Iris pigment epithelial cell (primary cell): ENCODE measurements at regions not wholly inside any gene's neighbourhood (a gene's known extent, or its start where the extent isn't known, plus 50 kb on each side); places are given as distances from the start of the nearest gene placed in this dataset.
"Not testable (repeated sequence)": the region's sequence is repeated elsewhere in the genome, so short reads cannot be mapped to it uniquely, and the experiment has no call there.

Experiments
- DNase-seq: peaks from one replicate; pipeline ENCODE4 v3.0.0-alpha.2; 2011; ENCODE audit warnings: low read depth

DNA sequence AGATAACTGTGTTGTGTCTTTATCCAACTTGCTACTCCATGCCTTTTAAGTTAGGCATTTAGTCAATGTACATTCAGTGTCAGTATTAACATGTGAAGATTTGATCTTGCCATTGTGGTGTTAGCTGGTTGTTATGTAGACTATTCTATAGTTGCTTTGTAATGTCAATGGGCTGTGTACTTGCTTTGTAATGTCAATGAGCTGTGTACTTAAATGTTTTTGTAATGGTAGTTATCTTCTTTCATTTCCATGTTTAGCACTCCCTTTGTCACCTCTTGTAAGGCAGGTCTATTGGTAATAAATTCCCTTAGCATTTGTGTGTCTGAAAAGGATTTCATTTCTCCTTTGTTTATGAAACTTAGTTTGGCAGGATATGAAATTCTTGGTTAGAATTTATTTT lies 53.4 kb downstream of the MC4R start:
- no peak for DNase-seq

DNA sequence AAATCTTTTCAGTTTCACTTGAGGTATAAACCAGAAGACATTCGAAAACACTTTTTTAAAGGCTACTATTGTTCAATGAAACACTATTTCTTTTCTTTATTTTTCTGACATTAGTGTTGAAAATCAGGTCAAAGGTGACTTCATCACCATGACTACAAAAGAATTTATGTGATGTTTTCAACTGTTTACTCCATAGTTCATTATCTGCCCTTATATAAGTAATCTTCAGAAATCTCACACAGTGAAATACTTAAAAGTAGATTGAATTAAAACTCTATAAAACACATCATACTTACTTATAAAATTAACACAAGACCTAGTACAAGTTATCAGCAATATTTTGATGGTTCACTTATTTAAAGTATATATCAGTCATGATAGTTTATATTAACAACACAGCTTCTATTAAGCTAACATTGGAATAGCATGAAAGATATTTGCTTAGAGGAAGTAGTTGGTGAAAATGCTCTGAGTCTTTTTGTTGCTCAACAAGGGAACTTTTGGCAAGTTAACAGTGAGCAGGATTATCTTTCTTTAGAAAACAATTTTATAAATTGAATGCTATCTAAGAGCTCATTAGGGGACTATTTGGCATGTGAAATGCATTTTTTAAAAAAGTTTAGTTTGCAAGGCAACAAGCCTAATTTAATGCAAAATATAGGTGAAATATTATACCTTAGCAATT lies 60.8 kb downstream of the MC4R start:
- DNase-seq, result no peak

DNA sequence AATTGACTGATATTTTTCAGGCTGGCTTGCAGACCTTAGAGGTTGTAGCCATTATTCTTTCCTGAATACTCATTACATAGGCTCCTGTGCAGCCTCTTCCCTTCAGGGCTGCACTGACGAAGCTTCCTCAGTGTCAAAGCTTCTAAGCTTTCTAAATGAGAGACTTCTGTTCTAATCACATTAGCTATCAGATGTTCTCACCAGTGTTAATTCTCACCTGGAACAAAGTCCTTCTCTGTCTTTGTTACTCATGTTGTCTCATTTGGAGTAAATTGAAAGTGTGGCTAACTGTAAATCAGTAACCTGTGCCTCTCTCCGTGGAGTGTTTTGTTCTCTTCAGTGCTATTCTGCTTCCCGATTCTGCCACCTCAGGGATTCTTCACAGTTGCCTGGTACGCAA lies 76.9 kb downstream of the MC4R start:
- DNase-seq, result no peak

DNA sequence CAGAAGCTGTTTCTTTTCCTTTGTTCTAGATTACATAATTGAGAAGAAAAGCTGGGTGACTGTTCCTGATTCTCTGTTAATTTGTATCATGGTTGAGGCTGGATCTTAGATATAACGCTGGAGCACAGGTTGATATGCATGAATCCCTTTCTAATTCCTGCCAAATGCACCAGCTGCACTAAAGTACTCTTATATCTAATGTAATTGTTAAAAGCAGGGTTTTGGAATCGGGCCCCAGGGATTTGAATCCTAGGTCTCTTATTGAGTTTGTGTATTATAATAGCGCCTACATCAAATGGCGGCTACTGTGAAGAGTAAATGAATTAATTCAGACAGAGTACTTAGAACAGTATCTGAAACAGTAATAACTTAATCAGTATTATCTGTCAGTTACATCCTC lies 80.4 kb downstream of the MC4R start:
- no peak for DNase-seq

DNA sequence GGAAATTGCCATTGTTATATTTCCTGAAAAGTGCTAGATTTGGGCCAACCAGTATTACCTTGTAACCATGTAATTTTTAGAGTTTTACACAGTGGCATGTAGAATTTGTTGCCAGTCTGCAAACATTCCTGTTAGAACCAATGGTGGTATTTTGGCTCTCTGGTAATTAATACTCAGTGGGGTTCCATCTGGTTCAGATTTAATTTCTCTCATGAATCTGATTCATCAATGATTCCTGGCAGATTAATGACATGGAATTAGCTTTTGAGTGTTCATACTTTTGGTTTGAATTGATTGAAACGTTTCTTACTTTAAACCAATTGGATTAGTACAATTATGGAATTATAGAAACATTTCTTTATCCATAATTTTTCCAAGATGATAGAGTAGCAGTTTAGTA lies 93.2 kb downstream of the MC4R start:
- no peak for DNase-seq

DNA sequence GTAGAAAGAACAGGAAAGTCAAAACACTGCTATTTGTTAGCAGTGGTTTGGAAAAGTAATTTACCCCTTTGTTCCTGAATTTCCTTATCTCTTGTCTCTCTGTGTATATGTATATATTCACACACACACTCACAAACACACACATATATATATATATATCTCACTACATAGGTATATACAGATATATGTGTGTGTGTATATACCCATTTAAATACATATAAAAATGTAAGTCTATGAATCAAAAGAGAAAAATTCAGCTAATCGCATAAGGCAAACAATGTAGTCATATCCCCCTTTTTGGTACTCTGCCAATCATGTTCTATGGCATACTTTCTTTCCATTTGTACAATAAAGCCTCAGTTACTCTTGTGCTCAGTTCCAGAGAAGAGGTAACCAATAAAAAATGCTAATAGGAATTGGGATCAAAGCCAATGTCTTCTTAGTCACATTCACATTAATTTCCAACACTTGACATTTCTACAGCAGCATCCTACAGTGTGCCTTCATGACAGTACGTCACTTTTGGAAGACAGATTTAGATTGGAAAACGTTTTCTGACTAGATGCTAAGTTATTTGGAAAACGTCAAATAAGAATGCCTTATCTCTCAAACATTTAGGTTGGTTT lies 94.6 kb downstream of the MC4R start:
- peak; percentile 77 for DNase-seq

DNA sequence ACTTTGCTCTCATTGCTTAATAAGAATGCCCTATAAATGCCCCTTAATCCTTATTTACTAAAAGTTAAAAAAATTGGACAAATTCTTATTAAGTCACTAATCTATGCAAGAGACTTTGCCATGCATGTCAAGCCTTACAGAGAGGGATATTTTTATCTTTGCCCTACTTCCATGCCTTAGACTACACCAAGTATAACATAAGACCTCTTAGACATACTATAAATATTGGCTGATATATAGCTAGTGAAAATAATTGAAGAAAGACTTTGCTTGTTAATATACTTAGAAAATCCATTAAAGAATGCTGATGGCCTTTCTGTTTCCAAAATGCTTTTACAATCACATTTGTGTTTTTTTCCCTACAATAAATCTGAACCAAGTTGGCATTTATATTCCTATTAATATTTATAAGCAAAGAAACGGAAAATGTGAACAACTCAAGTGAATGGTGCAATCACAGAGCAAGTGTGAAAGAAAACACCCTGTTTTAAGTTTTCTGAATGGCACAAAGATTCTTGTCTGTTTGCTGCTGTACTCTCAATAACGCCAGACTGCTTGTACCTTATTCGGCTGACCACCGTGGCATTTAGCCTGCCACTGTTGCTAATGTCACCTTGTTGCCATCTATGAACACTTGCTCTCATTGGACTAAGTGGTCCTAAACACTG lies 105.0 kb downstream of the MC4R start:
- no peak for DNase-seq

DNA sequence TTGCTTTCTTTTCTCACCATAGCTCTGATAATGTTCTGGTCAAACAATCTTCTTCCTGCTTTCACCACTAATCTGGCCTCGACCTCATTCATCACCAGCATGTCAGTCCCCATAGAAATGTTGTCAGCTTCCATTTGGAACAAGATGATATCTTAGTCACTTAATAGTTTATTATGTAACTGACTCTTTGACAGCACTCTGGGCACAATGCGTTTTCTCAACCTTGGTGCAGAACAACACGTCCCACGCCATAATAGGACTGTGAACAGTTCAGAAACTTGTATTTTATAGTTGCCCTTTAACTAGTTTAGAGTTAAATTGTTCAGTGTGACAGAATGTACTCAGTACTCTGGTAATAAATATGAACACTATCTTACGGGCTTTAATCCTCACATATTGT lies 106.0 kb downstream of the MC4R start:
- DNase-seq, result no peak

DNA sequence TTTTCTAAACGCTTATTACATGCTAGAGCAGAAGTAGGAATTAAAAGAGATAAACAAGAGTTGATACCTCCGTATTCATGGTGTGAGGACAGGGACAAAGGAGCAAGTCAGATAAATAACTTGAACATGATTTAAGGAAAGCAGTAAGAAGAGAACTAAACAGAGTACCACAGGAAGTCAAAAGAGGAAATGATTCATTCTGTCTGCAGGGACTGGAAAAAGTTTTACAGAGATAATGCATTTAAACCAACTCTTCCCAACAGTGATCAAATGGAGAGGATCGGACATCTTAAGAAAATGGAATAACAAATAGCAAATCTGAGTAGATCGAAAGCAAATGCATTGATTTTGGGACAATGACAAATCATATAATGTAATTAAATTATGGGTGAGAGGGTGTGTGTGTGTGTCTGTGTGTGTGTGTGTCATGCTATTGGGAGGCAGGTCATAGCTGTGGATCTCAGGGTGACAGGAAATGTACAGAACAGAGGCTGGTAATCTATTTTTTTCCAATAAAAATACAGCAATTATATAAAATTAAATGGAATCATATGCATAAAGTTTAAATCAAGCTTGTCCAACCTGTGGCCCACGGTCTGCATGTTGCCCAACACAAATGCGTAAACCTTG lies 113.4 kb downstream of the MC4R start:
- DNase-seq, result peak; percentile 66

DNA sequence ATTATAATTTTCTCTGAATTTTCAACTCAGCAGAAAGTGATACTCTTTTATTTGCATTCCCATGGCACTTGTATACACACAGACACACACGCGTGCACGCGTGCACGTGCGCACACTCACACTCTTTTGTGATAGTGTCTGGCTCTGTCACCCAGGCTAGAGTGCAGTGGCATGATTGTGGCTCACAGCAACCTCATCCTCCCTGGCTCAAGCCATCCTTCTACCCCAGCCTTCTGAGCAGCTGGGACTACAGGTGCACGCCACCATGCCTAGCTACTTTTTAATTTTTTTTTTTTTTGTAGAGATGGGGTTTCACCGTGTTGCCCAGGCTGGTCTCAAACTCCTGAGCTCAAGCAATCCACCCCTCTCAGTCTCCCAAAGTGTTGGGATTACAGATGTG lies 123.2 kb downstream of the MC4R start:
- no peak for DNase-seq

DNA sequence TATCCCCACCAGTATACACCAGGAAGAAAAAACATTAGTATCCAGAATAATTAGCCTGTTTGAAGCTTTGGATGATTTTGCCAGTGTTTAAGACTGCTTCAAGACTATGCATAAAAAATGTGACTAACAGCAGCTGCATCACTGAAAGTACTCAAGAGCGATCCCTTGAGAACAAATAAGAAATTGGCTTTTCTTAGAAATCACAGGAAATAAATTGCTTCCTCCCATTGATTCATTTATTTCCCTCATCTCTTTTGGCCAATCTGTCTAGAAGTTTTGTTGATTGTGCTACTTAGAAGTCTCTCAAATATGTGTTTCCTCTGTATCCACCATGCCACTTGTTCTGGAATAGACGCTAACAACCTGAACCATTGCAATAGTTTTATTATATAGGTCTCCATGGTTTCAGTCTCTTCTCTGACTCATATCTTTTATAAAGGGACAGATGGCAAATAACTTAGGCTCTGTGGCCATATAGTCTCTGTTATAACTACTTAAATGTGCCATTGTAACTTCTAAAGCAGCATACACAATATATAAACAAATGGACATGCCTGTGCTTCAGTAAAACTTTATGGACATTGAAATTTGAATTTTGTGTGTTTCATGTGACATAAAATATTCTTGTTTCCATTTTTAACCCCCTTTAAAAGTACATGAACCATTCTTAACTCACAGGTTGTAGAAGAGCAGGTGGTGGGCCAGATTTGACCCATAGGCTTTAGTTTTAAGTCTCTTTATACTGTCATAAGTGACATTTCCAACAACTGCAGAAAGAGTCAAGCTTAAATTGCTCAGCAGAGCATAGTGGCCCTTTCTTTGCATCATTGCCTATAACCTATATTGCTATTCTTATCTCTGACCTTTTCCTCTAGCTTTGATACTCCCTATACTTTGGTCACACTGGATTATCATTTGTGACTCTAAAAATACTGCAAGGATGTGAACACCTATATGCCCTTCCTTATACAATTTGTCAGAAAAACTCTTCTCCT lies 123.9 kb downstream of the MC4R start:
- DNase-seq, result no peak

DNA sequence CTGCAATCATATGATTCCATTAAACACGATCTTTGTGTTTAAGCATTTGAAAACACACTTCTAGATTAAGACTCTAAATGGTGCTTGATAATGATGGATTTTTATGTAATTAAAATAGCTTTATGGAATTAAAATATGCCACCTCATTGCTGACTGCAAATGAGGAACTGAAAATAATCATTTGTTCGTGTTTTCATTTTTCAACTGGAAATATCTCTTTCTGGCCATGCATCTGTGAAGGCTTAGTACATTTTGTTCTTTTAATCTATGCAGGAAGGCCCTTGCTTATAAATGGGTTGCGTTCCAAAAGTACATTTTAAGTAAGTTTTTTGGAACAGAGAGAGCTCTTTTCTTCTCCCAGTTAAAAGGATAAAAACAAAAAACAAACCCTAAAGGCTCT lies 125.5 kb downstream of the MC4R start:
- no peak for DNase-seq

DNA sequence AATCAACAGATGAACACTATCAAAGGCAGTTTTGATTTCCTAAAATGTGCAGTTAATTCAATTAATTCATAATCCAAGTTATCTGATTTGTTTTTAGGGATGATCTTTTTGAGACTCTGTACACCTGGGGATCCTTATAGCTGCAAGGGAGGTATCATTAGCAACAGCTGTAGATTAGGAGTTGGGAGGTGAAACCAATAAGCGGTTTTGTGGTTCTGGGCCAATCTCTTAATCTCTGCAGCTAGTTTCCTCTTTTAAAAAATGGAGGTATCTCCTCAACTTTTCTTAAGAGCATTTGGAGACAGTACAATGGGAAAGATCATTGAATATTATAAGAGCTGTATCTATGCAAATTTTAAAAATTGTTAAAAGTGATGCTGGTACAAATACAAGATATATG lies 126.0 kb downstream of the MC4R start:
- DNase-seq, result no peak

DNA sequence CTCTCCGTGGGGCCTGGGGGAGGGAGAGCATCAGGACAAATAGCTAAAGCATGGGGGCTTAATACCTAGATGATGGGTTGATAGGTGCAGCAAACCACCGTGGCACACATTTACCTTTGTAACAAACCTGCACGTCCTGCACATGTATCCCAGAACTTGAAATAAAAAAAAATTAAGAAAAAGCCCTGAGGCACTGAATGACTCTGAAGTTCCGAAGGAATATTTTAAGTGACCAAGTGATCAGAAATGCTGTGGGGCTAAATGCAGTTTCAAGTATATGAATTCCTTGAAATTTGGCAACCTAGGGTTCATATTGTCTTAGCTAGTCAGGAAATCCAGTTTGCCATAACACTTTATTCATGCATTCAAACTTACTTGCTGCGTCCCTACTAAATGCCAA lies 127.5 kb downstream of the MC4R start:
- no peak for DNase-seq

DNA sequence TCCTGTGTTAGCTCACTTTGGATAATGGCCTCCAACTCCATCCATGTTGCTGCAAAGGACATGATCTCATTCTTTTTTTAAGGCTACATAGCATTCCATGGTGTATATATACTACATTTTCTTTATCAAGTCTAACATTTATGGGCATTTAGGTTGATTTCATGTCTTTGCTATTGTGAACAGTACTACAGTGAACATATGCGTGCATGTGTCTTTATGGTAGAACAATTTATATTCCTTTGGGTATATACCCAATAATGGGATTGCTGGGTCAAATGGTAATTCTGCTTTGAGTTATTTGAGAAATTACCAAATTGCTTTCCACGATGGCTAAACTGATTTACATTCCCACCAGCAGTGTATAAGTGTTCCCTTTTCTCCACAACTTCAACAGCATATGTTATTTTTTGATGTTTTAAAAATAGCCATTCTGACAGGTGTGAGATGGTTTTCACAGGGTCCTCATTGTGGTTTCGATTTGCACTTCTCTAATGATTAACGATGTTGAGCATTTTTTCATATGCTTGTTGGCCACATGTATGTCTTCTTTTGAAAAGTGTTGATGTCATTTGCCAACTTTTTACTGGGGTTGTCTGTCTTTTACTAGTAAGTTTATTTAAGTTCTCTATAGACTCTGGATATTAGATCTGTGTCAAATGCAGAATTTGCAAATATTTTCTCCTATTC lies 133.4 kb downstream of the MC4R start:
- not testable (repeated sequence) for DNase-seq

DNA sequence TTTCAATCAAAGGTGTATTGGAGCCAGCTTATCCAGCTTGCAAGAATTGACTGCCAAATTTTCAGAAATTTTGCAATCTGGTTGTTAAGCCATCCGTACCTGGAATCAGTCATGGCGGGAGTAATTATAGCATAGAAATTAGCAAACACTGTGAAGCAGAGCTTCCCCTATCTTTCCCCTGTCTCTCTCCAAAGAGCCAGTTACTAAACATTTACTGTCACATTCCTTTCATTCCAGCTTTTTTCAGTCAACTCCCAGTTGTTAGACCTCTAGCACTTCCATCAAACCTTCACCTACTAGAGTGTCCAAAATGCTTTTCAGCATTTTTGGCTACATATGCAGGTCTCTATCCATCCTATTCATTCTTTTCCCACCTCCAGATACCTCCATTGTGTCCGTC lies 137.4 kb downstream of the MC4R start:
- DNase-seq, result no peak

DNA sequence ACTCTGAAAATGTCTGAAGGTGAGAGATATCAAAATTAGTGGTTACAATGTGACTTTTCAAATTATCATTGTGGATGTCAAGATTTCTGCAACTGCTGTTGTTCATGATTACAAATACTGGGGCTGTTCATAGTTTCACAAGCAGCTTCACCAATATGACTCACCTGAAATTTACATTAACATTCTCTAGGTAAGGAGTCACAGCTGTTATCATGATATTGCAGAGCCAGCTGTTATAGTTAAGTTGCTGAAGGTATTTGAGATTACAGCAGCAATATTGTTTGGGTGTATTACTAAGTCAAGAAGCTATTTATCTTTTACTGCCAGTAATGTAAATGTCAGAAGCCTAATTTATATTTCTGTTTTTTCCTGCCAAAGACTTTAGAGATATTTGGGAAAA lies 140.0 kb downstream of the MC4R start:
- DNase-seq, result peak; percentile 65

DNA sequence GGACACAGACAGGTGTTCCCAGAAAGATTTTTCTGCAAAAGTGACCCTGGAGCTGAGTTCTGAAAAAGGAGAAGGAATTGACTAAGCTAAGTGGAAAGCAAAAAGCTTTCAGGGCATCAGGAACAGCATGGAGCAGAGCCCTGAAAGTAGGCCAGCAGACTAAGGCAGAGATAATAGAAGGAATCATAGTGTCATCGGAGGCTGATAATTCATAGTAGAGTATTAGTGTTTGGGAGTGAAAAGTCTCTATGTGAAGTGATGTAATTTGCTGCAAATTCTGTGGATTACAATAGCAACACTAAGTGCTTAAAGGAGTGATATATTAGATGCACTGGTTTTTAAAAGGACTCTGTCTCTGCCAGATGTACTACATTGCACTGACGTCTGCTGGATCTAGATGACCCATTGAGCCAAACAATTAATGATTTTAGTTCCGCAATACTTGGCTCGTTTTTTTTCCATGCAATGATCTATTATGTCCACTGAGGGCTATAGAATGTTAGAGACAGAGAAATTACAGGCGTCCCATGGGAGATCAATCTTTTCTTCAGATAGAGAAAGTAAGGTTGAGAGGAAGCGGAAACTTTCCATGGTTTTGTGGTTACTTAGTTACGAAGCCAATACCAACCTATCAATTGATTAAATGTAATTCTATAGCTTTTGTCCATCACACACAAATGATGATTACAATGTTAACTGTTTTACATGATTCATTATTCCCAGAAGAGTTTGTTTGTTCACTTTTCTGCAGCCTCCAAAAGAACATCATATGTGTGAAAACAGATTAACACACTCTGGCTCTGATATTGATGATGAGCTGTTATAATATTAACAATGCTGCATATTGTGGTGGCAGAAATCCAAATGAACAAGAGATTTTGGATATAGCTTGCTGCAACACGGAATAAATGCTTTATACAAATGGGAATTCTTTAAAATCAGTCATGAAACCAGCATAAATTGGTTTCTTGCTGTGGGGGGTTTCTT lies 143.7 kb downstream of the MC4R start:
- no peak for DNase-seq

DNA sequence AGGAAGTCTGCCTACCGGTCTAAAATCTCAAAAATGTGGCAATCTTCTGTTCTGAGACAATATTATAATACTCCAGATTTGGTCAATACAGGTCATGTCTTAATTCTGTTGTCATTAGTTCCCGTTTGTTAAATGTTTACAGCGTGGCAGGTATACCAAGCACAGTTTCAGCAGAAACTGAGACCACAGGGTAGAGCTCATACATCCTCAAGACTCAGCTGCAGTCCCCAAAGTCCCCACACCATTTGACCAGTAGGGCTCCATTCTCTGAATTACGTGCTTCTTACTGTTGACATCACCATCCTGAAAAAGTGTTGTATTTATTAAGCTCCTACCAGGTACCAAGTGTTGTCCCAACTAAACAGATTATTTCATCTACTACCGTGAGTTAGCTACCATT lies 157.1 kb downstream of the MC4R start:
- DNase-seq, result no peak

DNA sequence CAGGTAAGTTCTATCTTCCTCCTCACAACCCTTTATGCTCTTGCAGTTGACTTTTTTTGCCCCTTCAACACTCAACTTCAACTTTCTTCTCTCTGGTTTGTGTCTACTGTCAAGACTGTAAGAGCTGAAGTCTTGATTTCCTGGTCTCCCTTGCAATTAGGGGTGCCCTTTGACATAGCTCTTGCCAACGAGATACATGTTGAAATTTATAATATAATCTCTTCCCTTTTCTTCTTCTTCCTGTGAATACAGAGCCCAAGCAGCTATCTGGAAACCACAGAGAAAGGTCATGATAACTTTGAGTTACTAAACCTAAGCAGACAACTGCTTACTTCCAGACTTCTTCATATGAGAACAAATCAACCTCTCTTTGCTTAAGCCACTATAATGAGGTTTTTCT lies 163.5 kb downstream of the MC4R start:
- DNase-seq, result no peak
